HG03439 (cell line): ENCODE measurements at regions not wholly inside any gene's neighbourhood (a gene's known extent, or its start where the extent isn't known, plus 50 kb on each side); places are given as distances from the start of the nearest gene placed in this dataset.
"Not testable (repeated sequence)": the region's sequence is repeated elsewhere in the genome, so short reads cannot be mapped to it uniquely, and the experiment has no call there.

Source experiments
- ATAC-seq: cut with Tn5 transposase; IDR thresholded peaks from one replicate; pipeline ENCODE4 v1.9.1; 2021; ENCODE audit warnings: mild to moderate bottlenecking, moderate library complexity; ENCODE audit not compliant: unreplicated experiment

DNA sequence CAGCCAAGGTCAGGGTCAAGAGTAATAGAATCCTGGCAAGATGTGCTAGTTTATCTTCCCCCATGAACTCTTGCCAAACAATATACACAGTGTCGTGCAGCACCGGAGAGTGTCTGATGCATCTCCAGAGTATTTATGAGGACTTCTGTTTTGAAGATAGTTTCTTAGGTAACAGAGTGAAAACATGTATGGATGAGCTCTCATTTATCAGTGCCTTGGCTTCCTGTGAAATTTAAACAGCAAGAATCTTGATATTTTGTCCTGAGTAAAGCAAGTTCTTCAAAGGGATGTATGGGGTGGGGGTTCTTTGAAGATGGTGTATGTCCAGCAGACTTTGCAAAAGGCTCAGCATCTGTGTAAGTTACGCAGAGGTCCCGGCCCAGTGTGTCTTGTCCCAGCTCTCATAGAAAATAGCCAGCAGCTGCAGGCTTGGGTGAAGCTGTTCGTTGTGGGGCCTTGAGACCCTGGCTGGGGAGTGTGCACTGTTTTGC lies 361.0 kb upstream of the NT5C1B start:
- no peak for ATAC-seq

- no peak for ATAC-seq
Measured at GRCh38 chr2:18949871-18950270, 360.5 kb upstream of the NT5C1B start.

GRCh38 chr2:18940184-18940583 lies 350.8 kb upstream of the NT5C1B start:
- no peak for ATAC-seq

GRCh38 chr2:18939740-18940139 lies 350.4 kb upstream of the NT5C1B start:
- ATAC-seq = not testable (repeated sequence)

DNA sequence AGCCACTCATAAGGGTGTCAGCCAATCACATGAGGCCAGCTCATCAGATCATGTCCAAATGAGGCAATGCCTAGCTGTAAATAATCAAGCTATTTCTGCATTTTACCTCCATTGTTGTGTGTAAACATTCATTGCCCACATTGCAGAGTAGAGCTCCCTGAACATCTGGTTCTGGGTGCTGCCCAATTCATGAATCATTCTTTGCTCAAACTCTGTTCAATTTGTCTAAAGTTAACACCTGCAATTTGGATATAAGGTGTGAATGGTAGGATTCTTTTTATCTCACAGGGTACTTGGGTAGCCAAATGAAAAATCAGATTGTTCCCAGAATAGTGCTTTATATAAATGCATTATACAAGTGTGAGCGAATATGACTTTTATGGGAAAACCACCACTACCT lies 345.5 kb upstream of the NT5C1B start:
- ATAC-seq = no peak

DNA sequence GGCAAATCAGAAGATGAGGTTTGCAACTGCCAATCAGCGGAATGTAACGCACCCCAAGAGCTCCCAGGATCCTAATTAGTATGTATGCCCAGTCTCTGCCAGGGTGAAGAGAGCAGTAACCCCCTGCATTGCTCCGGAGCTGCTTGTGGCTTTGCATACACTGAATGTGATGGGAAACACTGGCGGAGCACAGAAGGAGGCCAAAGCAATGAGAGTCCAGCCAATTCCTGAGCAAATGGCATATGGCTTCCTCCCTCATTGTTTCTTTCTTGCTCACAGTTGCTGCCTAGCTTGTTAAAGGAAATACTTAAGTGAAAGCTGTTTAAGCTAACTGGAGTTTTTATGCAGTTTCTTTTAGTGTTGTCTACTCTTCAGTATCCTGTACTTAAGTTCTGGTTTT lies 343.5 kb upstream of the NT5C1B start:
- no peak for ATAC-seq

DNA sequence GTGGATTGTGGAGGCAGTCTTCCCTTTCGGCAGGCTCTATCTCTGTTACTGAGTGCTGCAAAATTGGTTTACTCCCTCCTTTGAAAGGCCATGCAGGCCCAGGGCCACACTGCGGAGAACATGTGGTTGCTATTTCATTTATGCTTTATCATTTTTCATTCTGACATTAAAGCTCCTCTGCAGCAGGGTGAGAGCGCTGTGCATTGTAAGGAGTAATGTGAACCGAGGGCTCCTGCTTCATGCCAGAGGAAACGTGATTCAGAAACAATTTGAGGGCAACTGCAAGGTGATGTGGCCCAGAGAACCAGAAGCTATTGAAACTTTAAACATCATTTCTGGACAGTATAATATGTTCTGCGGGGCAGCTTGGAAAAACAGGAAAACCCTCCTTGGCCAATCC lies 341.6 kb upstream of the NT5C1B start:
- ATAC-seq = no peak

- ATAC-seq = no peak
Measured at GRCh38 chr2:18927525-18928232, 338.3 kb upstream of the NT5C1B start.

DNA sequence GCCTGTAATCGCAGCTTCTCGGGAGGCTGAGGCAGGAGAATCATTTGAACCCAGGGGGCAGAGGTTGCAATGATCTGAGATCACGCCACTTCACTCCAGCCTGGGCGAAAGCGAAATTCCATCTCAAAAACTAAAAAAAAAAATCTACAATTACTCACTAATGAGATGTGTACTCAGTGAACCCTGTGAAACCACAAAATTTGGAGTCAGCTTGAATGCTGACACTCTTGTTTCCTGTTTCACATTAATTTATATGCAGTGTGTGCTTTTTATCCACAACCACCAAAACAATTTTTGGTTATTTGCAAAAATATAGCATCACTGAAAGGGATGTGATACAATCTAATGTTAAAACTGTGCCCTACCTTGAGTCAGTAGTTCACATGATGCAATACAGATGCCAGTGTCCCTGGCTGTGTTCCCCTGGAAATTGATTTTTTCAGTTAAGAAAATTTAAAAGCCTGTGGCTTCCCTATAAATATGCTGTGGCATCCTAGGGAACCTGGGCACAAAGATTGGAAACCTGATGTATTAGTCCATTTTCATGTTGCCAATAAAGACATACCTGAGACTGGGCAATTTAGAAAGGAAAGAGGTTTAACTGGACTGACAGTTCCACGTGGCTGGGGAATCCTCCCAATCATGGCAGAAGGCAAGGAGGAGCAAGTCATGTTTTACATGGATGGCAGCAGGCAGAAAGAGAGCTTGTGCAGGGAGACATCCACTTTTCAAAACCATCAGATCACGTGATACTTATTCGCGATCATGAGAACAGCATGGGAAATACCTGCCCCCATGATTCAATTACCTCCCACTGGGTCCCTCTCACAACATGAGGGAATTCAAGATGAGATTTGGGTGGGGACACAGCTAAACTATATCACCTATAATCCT lies 337.5 kb upstream of the NT5C1B start:
- ATAC-seq = no peak

- ATAC-seq = no peak
Measured at GRCh38 chr2:18925296-18925695, 335.9 kb upstream of the NT5C1B start.

DNA sequence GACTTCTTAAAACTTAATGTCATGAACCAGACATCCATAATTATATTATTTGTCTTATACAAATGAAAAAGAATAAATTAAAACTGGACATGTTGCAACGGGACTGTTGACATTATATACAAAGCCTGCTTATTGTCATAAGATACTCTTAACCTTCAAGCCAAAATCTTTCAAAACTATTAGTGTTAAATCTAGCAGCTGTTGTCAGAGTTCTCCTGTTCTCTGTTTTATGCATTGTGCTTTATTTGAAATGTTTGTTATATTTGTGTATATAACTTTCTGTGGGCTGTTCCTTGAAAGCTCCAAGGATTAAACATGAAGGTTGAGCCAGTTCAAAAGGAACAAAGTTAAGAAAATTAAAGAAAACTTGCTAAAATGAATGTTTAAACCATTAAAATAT lies 335.5 kb upstream of the NT5C1B start:
- ATAC-seq = no peak

GRCh38 chr2:18924386-18924785 lies 335.0 kb upstream of the NT5C1B start:
- no peak for ATAC-seq

DNA sequence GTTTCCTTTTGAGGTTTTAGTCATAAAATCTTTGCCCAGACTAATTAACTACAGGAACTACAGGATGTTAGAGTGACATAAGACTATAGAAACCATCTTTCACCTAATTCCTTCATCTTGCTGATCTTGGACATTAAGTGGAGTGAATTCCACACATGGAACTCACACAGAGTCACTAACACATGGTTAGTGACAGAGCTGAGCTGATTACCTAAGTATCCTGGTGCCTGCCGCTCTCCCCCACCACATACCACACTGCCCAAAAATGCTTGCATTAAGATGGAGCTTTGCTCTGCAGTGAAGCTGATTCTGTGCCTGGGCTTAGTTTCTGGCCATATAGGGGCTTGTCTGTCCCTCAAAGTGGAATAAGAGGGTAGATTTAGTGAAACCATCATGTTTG lies 332.9 kb upstream of the NT5C1B start:
- no peak for ATAC-seq

DNA sequence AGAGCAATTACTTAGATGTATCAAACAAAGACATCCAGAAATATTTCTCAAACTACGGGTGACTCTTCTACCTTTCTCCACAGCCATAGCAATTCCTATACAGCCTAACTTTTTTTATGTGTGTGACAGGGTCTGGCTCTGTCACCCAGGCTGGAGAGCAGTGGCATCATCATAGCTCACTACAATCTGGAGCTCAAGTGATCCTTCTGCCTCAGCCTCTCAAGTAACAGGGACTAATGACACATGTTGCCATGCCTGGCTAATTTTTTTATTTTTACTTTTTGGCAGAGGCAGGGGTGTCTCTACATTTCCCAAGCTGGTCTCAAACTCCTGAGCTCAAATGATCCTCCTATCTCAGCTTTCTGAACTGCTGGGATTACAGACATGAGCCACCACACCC lies 328.9 kb upstream of the NT5C1B start:
- no peak for ATAC-seq

DNA sequence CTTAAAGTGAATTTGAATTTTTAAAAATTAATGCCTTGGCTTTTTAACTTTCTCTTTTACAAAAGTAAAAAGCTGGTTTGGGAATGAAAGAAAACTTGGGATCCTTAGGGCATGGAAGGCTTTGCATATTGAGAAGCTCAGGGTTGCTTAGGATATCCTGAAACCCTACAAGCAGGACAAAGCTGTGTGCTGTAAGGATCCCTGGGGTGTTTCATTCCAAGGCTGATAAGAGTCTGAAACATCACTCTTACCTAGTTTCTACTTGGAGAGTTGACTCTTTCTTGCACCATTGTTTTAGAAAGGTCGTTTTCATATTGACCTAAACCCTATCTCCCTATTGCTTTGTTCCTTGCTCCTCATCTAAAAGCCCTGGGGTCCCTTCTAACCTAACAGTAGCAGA lies 325.9 kb upstream of the NT5C1B start:
- ATAC-seq = no peak

DNA sequence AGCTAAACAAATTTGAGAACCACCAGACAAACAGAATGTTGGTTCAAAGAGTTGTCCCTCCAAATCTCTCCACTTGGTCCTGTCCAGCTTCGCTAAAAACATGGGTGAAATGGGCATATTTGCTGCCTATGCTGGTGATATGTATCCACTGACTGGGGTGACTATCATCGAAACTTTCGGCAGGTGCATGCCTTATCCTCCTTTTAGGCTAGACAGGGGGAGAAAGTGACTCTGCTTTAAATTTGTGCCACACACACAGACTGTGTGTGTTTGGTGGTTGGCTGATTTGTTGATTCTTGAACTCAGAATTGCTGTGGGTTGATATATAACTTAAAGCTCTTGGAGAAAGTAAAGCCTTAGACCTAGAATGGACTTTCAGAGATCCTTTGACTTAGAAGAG lies 324.1 kb upstream of the NT5C1B start:
- no peak for ATAC-seq

- ATAC-seq = no peak
Measured at GRCh38 chr2:18912225-18912888, 323.0 kb upstream of the NT5C1B start.

- no peak for ATAC-seq
Measured at GRCh38 chr2:18911416-18911815, 322.0 kb upstream of the NT5C1B start.

DNA sequence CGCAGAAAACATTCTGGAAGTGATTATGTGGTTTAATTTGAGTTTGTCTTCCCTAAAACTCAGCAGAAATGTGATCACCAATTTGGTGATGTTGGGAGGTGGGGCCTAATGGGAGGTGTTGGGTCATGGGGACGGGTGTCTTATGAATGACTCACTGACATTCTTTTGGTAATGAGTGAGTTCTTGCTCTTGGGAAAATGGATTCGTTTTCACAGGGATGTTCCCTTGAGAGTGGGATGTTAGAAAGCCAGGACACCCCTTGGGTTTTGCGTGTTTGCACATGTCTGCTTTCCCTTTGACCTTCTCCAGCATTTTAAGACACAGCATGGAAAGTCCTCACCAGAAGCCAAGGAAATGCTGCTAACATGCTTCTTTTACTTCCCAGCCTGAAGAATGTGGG lies 321.5 kb upstream of the NT5C1B start:
- ATAC-seq = no peak

GRCh38 chr2:18907937-18908336 lies 318.6 kb upstream of the NT5C1B start:
- no peak for ATAC-seq

GRCh38 chr2:18907508-18907907 lies 318.1 kb upstream of the NT5C1B start:
- no peak for ATAC-seq

DNA sequence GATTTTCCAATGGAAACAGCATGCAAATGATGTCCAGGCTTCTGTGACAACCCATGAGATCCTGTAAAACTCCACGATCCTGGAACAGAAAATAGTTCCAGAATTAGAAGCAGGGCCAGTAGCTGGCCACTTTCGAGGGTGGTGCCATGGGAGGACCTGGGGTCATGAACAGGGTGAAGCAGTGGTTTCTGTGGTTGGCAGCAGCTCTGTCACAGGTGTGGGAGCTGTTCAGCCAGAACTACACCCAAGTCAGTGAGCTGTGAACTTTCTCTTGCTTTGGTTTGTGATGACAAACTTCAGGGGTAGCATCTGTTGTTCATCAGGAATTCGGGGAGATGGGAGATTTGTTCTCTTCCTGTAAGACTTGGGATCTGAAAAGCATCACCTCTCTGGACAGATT lies 314.4 kb upstream of the NT5C1B start:
- peak; percentile 89 for ATAC-seq
